GM12878 (cell line): ENCODE measurements at regions not wholly inside any gene's neighbourhood (a gene's known extent, or its start where the extent isn't known, plus 50 kb on each side); places are given as distances from the start of the nearest gene placed in this dataset.

Experiments used
- ATAC-seq: fragments of 200-7000 bp; cut with Tn5 transposase; 3 replicates; pipeline ENCODE4 v1.9.1; 2020; ENCODE audit warnings: mild to moderate bottlenecking, moderate library complexity
- BruUV-seq: library from RNA; stranded (reverse); fragments of 400-500 nt; replicated peaks from 2 replicates; lab custom pipeline; 2021; lab: Mats Ljungman, UMichigan
- CTCF ChIA-PET: fragments of 300-600 bp; sonication (Branson Sonifier 250); formaldehyde crosslinking; extraction: SDS; loops from one replicate; lab custom pipeline; 2021; ENCODE audit warnings: inconsistent platforms; lab: Yijun Ruan, JAX
- POLR2A ChIA-PET: fragments of 350-600 bp; formaldehyde crosslinking; extraction: SDS; loops from one replicate; lab custom pipeline; 2021; ENCODE audit warnings: inconsistent platforms; lab: Charles Lee
- RAD21 ChIA-PET: fragments of 300-600 bp; sonication (Branson Sonifier 250); formaldehyde crosslinking; loops from one replicate; lab custom pipeline; 2023; ENCODE audit warnings: antibody characterized with exemption; ENCODE audit not compliant: unreplicated experiment; lab: Charles Lee
- SMC1A ChIA-PET: fragments of 300-600 bp; sonication (Branson Sonifier 250); formaldehyde crosslinking; loops from one replicate; lab custom pipeline; 2023; ENCODE audit not compliant: unreplicated experiment, uncharacterized antibody; lab: Charles Lee
- DNase-seq: peaks from one replicate; pipeline ENCODE4 v3.0.0-alpha.2; 2011; ENCODE audit warnings: low read depth, low spot score
- FAIRE-seq: peaks from 3 replicates; lab custom pipeline; 2011; peaks lifted over from hg19 to GRCh38; lab: Jason Lieb, UNC
- H2AFZ ChIP-seq: 2 replicates; pipeline ENCODE4 v1.6.0; 2011; ENCODE audit warnings: low read depth, low read length, control low read depth; ENCODE audit not compliant: control insufficient read depth
- H3K27ac ChIP-seq: 2 replicates; pipeline ENCODE4 v1.5.1; 2011; ENCODE audit warnings: control low read depth; ENCODE audit not compliant: control insufficient read depth, insufficient read depth
- H3K27me3 ChIP-seq, 2 experiments: replicated peaks in 1 of 2; 2 replicates each; pipeline versions ENCODE4 v1.6.0 to v1.6.1; 2011; ENCODE audit warnings: low read length in 1 of 2; ENCODE audit not compliant: control insufficient read depth in 2 of 2, insufficient read depth in 2 of 2
- H3K36me3 ChIP-seq, 2 experiments: 2 replicates each; pipeline ENCODE4 v1.5.1; 2011; ENCODE audit warnings: low read length in 1 of 2; ENCODE audit not compliant: control insufficient read depth in 2 of 2, insufficient read depth in 2 of 2
- H3K4me1 ChIP-seq: 2 replicates; pipeline ENCODE4 v1.6.1; 2011; ENCODE audit warnings: mild to moderate bottlenecking, low read length, moderate library complexity, mixed read lengths; ENCODE audit not compliant: control insufficient read depth, insufficient read depth
- H3K4me2 ChIP-seq: 2 replicates; pipeline ENCODE4 v1.6.0; 2011; ENCODE audit warnings: control low read depth; ENCODE audit not compliant: control insufficient read depth, insufficient read depth
- H3K4me3 ChIP-seq: fragments of 200-600 bp; sonication (generic); 2 replicates; pipeline ENCODE4 v1.5.1; 2016
- H3K79me2 ChIP-seq: 2 replicates; pipeline ENCODE4 v1.6.0; 2011; ENCODE audit warnings: low read length; ENCODE audit not compliant: control insufficient read depth, insufficient read depth
- H3K9ac ChIP-seq: 2 replicates; pipeline ENCODE4 v1.8.0; 2011; ENCODE audit warnings: low read length, control low read depth, mixed read lengths; ENCODE audit not compliant: control insufficient read depth, insufficient read depth
- H3K9me3 ChIP-seq: replicated peaks from 3 replicates; pipeline ENCODE4 v1.5.1; 2011; ENCODE audit warnings: mild to moderate bottlenecking, low read length; ENCODE audit not compliant: control insufficient read depth, insufficient read depth
- H4K20me1 ChIP-seq: 2 replicates; pipeline ENCODE4 v1.6.0; 2011; ENCODE audit not compliant: control insufficient read depth, insufficient read depth
- BRCA1 ChIP-seq: IDR thresholded peaks from 2 replicates; pipeline ENCODE4 v1.6.1; 2011; ENCODE audit warnings: low read depth, low read length, improper control_type of control experiment
- EZH2 ChIP-seq: IDR thresholded peaks from 2 replicates; pipeline ENCODE4 v1.6.1; 2012; ENCODE audit warnings: low read depth, mild to moderate bottlenecking, control low read depth, inconsistent platforms, low read length, borderline replicate concordance; ENCODE audit not compliant: control insufficient read depth
- MTA2 ChIP-seq: fragments of 450-650 bp; IDR thresholded peaks from 2 replicates; pipeline ENCODE4 v1.6.1; 2016; ENCODE audit warnings: low read depth, mild to moderate bottlenecking, moderate library complexity
- RAD21 ChIP-seq: IDR thresholded peaks from 2 replicates; pipeline ENCODE4 v1.6.1; 2011; ENCODE audit warnings: mild to moderate bottlenecking, low read depth, low read length, moderate library complexity; ENCODE audit not compliant: insufficient read depth
- SMAD1 ChIP-seq: fragments of 450-650 bp; IDR thresholded peaks from 2 replicates; pipeline ENCODE4 v1.6.1; 2018; ENCODE audit warnings: mild to moderate bottlenecking, low read depth; ENCODE audit not compliant: partially characterized antibody
- SUPT20H ChIP-seq: IDR thresholded peaks from 2 replicates; pipeline ENCODE4 v1.6.1; 2011; ENCODE audit warnings: low read depth, mild to moderate bottlenecking, low read length, moderate library complexity, borderline replicate concordance; ENCODE audit not compliant: control insufficient read depth
- WRNIP1 ChIP-seq: IDR thresholded peaks from 2 replicates; pipeline ENCODE4 v1.6.1; 2011; ENCODE audit warnings: low read depth, low read length, improper control_type of control experiment, borderline replicate concordance
- ZNF384 ChIP-seq: IDR thresholded peaks from 2 replicates; pipeline ENCODE4 v1.6.1; 2012; ENCODE audit warnings: low read depth, mild to moderate bottlenecking, low read length, improper control_type of control experiment, borderline replicate concordance
- WGBS: methylation state at CpG from one replicate; pipeline ENCODE4 v1.1.6; 2016; ENCODE audit warnings: low lambda C conversion rate; ENCODE audit not compliant: insufficient replicate concordance, insufficient coverage; ENCODE audit errors: missing lambda C conversion rate; 5-methylcytosine and 5-hydroxymethylcytosine counted together
- in situ Hi-C: fragments of 300-500 bp; cut with MboI; formaldehyde crosslinking; loops from 9 replicates; pipeline ENCODE4 v1.14.3; 2018; ENCODE audit warnings: mixed read lengths
- intact Hi-C: fragments of 100-400 bp; cut with micrococcal nuclease; formaldehyde crosslinking; loops from one replicate; pipeline ENCODE4 v1.14.2; 2022; ENCODE audit not compliant: unreplicated experiment
- TF ChIP-seq, protein P1 (sequence below): fragments of 150-350 bp; IDR thresholded peaks from 2 replicates; pipeline ENCODE4 v1.6.1; 2014; ENCODE audit warnings: mild to moderate bottlenecking, low read depth, low read length
- TF ChIP-seq, protein P2 (sequence below): fragments of 450-650 bp; conservative IDR thresholded peaks from 2 replicates; pipeline ENCODE4 v1.6.1; 2017; ENCODE audit warnings: mild to moderate bottlenecking, moderate library complexity
- TF ChIP-seq, protein P3 (sequence below): IDR thresholded peaks from 2 replicates; pipeline ENCODE4 v1.6.1; 2012; ENCODE audit warnings: mild to moderate bottlenecking, low read depth, low read length

DNA sequence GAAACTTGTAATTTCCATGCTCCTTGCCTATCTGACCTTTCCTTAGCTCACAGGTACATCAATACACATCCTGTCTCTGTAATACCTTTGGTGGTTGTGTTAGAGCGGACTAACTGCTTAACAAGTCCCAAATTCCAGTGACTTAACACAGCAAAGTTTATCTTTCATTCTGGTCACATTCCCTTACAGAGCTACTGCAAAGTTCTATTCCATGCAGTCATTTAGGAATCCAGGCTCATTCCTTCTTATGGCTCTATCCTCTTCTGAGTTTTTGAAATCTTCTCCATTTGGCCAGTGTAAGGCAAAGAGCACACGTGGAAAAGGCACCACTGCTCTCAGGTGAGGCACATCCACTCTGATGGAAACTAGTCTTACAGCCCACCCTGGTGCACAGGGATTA lies 238.6 kb upstream of the ANKRD55 start:
- FAIRE-seq (no peak), DNase-seq (no peak), ATAC-seq (no peak)
- ChIA-PET POLR2A (no interaction called here), SMC1A (interaction anchor here (0.9 kb wide), 1 partner anchor 141 kb away, joined by 3 read pairs; no protein-coding TSS in a partner anchor), RAD21 (no interaction called here), CTCF (no interaction called here)
- no peak overlapping the region for H3K4me3 ChIP-seq
- H3K9ac ChIP-seq = no peak overlapping the region
- H3K4me2 ChIP-seq = no peak overlapping the region
- no peaks in the 10 kb centered on the region for H3K9me3 ChIP-seq
- no peaks in the 10 kb centered on the region for H3K79me2 ChIP-seq
- H3K27ac ChIP-seq = no peak overlapping the region
- H4K20me1 ChIP-seq = no peaks in the 10 kb centered on the region
- no peak overlapping the region for H2AFZ ChIP-seq
- H3K4me1 ChIP-seq = no peaks in the 10 kb centered on the region
- 0 out of 4 replicates have a peak, but pooled peaks cover 0 to 3% of the 10 kb centered on the region in 2 experiments for H3K27me3 ChIP-seq
- TF ChIP-seq, protein P1, sequence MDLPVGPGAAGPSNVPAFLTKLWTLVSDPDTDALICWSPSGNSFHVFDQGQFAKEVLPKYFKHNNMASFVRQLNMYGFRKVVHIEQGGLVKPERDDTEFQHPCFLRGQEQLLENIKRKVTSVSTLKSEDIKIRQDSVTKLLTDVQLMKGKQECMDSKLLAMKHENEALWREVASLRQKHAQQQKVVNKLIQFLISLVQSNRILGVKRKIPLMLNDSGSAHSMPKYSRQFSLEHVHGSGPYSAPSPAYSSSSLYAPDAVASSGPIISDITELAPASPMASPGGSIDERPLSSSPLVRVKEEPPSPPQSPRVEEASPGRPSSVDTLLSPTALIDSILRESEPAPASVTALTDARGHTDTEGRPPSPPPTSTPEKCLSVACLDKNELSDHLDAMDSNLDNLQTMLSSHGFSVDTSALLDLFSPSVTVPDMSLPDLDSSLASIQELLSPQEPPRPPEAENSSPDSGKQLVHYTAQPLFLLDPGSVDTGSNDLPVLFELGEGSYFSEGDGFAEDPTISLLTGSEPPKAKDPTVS = no peak
- TF ChIP-seq, protein P2, sequence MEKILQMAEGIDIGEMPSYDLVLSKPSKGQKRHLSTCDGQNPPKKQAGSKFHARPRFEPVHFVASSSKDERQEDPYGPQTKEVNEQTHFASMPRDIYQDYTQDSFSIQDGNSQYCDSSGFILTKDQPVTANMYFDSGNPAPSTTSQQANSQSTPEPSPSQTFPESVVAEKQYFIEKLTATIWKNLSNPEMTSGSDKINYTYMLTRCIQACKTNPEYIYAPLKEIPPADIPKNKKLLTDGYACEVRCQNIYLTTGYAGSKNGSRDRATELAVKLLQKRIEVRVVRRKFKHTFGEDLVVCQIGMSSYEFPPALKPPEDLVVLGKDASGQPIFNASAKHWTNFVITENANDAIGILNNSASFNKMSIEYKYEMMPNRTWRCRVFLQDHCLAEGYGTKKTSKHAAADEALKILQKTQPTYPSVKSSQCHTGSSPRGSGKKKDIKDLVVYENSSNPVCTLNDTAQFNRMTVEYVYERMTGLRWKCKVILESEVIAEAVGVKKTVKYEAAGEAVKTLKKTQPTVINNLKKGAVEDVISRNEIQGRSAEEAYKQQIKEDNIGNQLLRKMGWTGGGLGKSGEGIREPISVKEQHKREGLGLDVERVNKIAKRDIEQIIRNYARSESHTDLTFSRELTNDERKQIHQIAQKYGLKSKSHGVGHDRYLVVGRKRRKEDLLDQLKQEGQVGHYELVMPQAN = no peak
- TF ChIP-seq BRCA1 (no peak), RAD21 (no peak), ZNF384 (no peak), SUPT20H (no peak), WRNIP1 (no peak), EZH2 (no peak), SMAD1 (no peak), MTA2 (no peak)
- TF ChIP-seq, protein P3, sequence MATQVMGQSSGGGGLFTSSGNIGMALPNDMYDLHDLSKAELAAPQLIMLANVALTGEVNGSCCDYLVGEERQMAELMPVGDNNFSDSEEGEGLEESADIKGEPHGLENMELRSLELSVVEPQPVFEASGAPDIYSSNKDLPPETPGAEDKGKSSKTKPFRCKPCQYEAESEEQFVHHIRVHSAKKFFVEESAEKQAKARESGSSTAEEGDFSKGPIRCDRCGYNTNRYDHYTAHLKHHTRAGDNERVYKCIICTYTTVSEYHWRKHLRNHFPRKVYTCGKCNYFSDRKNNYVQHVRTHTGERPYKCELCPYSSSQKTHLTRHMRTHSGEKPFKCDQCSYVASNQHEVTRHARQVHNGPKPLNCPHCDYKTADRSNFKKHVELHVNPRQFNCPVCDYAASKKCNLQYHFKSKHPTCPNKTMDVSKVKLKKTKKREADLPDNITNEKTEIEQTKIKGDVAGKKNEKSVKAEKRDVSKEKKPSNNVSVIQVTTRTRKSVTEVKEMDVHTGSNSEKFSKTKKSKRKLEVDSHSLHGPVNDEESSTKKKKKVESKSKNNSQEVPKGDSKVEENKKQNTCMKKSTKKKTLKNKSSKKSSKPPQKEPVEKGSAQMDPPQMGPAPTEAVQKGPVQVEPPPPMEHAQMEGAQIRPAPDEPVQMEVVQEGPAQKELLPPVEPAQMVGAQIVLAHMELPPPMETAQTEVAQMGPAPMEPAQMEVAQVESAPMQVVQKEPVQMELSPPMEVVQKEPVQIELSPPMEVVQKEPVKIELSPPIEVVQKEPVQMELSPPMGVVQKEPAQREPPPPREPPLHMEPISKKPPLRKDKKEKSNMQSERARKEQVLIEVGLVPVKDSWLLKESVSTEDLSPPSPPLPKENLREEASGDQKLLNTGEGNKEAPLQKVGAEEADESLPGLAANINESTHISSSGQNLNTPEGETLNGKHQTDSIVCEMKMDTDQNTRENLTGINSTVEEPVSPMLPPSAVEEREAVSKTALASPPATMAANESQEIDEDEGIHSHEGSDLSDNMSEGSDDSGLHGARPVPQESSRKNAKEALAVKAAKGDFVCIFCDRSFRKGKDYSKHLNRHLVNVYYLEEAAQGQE = no peak
- TF ChIP-seq, all 136 proteins: peak for 0
- no TSS peak for BruUV-seq
- H3K36me3 ChIP-seq = no peaks in the 10 kb centered on the region
- intact Hi-C loops = no loop called here
- WGBS = 17% methylated on average over 2 of the region's 2 CpGs
- in situ Hi-C loops = no loop called here
